22Rv1 (cell line): ENCODE measurements at regions not wholly inside any gene's neighbourhood (a gene's known extent, or its start where the extent isn't known, plus 50 kb on each side); places are given as distances from the start of the nearest gene placed in this dataset.

Experiments
- ZFX ChIP-seq: fragments of 450-650 bp; IDR thresholded peaks from 2 replicates; pipeline ENCODE4 v1.6.1; 2017; ENCODE audit warnings: antibody characterized with exemption, borderline replicate concordance
- TF ChIP-seq, protein P1 (sequence below): fragments of 450-650 bp; IDR thresholded peaks from 2 replicates; pipeline ENCODE4 v1.5.1; 2017; ENCODE audit warnings: mild to moderate bottlenecking

DNA sequence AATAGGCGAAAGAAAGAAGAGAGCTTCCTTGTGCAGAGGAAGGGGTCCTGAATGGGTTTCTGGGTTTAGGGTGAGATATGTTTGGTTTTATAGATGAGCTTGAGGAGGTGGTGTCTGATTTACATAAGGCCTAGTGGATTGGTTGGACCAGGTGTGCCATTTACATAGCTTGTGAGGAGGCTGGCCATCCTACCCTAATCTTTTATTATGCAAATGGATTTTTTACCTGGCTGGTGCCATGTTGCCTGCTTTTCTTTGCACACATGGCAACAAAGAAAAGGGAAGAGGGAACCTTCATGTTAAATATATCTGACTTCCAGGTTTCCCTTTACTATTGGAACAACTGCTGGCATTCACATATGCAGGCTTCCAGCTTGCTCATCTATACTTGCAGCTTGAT is 585.3 kb downstream of the PTPRU start:
- TF ChIP-seq, protein P1, sequence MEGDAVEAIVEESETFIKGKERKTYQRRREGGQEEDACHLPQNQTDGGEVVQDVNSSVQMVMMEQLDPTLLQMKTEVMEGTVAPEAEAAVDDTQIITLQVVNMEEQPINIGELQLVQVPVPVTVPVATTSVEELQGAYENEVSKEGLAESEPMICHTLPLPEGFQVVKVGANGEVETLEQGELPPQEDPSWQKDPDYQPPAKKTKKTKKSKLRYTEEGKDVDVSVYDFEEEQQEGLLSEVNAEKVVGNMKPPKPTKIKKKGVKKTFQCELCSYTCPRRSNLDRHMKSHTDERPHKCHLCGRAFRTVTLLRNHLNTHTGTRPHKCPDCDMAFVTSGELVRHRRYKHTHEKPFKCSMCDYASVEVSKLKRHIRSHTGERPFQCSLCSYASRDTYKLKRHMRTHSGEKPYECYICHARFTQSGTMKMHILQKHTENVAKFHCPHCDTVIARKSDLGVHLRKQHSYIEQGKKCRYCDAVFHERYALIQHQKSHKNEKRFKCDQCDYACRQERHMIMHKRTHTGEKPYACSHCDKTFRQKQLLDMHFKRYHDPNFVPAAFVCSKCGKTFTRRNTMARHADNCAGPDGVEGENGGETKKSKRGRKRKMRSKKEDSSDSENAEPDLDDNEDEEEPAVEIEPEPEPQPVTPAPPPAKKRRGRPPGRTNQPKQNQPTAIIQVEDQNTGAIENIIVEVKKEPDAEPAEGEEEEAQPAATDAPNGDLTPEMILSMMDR: no peak
- no peak for TF ChIP-seq ZFX
